IPS DF 4.7 (cell line): ENCODE measurements at regions not wholly inside any gene's neighbourhood (a gene's known extent, or its start where the extent isn't known, plus 50 kb on each side); places are given as distances from the start of the nearest gene placed in this dataset.

ENCODE experiments used
- DNase-seq: peaks from one replicate; pipeline ENCODE4 v3.0.0-alpha.2; 2013; ENCODE audit warnings: low spot score; ENCODE audit errors: extremely low read depth

- no peak for DNase-seq
Measured at GRCh38 chr7:126378642-126379041, 874.1 kb downstream of the GRM8 start.

GRCh38 chr7:126370038-126370668 is 882.6 kb downstream of the GRM8 start:
- DNase-seq: no peak

GRCh38 chr7:126362746-126363145 is 890.0 kb downstream of the GRM8 start:
- no peak for DNase-seq

GRCh38 chr7:126361183-126361582 is 891.6 kb downstream of the GRM8 start:
- DNase-seq: no peak

GRCh38 chr7:126339813-126340212 is 912.9 kb downstream of the GRM8 start:
- DNase-seq: no peak

GRCh38 chr7:126305671-126306070 is 947.1 kb downstream of the GRM8 start:
- no peak for DNase-seq

- no peak for DNase-seq
Measured at GRCh38 chr7:126303926-126304325, 948.8 kb downstream of the GRM8 start.

- DNase-seq: no peak
Measured at GRCh38 chr7:126302639-126303038, 950.1 kb downstream of the GRM8 start.

GRCh38 chr7:126286317-126286716 is 966.4 kb downstream of the GRM8 start:
- DNase-seq: no peak

- DNase-seq: no peak
Measured at GRCh38 chr7:126236261-126236660, 1016.5 kb downstream of the GRM8 start.

- DNase-seq: no peak
Measured at GRCh38 chr7:126228356-126229061, 1024.2 kb downstream of the GRM8 start.

- no peak for DNase-seq
Measured at GRCh38 chr7:126227643-126228042, 1025.1 kb downstream of the GRM8 start.

GRCh38 chr7:126227055-126227454 is 1025.7 kb downstream of the GRM8 start:
- no peak for DNase-seq

GRCh38 chr7:126223729-126224128 is 1029.0 kb downstream of the GRM8 start:
- no peak for DNase-seq

GRCh38 chr7:126222782-126223181 is 1030.0 kb downstream of the GRM8 start:
- no peak for DNase-seq

GRCh38 chr7:126215785-126216184 is 1037.0 kb downstream of the GRM8 start:
- DNase-seq: no peak

- DNase-seq: no peak
Measured at GRCh38 chr7:126213876-126214275, 1038.9 kb downstream of the GRM8 start.

- DNase-seq: no peak
Measured at GRCh38 chr7:126211875-126212274, 1040.9 kb downstream of the GRM8 start.

GRCh38 chr7:126210707-126211106 is 1042.0 kb downstream of the GRM8 start:
- no peak for DNase-seq

GRCh38 chr7:126203185-126203584 is 1049.6 kb downstream of the GRM8 start:
- DNase-seq: no peak

- DNase-seq: no peak
Measured at GRCh38 chr7:126202177-126202576, 1050.6 kb downstream of the GRM8 start.

- peak; percentile 9 for DNase-seq
Measured at GRCh38 chr7:126185959-126186580, 1066.7 kb downstream of the GRM8 start.

- DNase-seq: no peak
Measured at GRCh38 chr7:126179916-126180315, 1072.8 kb downstream of the GRM8 start.
